GM18505 (cell line): ENCODE measurements at regions not wholly inside any gene's neighbourhood (a gene's known extent, or its start where the extent isn't known, plus 50 kb on each side); places are given as distances from the start of the nearest gene placed in this dataset.

Experiments
- ATAC-seq: cut with Tn5 transposase; IDR thresholded peaks from one replicate; pipeline ENCODE4 v1.9.1; 2021; ENCODE audit not compliant: unreplicated experiment
- POLR2A ChIP-seq: IDR thresholded peaks from 4 replicates; pipeline ENCODE4 v1.6.1; 2011; ENCODE audit warnings: borderline replicate concordance; ENCODE audit not compliant: insufficient read depth, insufficient read length; ENCODE audit errors: extremely low read depth

DNA sequence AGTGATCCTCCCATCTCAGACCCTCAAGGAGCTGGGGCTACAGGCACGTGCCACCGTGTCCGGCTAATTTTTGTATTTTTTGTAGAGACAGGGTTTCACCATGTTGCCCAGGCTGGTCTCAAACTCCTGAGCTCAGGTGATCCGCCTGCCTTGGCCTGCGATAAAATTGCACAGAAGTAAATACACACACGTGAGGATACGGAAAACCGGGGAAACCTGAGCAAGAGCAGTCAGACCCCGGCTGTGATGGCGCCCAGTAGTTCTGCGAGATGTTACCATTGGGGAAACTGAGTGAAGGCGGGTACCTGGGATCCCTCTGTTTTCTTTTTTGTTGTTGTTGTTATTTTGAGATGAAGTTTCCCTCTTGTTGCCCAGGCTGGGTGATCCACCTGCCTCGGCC lies 114.9 kb downstream of the C9orf50 start:
- TF ChIP-seq POLR2A, result no peak
- ATAC-seq, result no peak

- no peak for TF ChIP-seq POLR2A
- ATAC-seq, result no peak
These were observed 115.5 kb downstream of the C9orf50 start for GRCh38 chr9:129505270-129505902.

GRCh38 chr9:129504404-129504803 lies 116.5 kb downstream of the C9orf50 start:
- no peak for ATAC-seq

DNA sequence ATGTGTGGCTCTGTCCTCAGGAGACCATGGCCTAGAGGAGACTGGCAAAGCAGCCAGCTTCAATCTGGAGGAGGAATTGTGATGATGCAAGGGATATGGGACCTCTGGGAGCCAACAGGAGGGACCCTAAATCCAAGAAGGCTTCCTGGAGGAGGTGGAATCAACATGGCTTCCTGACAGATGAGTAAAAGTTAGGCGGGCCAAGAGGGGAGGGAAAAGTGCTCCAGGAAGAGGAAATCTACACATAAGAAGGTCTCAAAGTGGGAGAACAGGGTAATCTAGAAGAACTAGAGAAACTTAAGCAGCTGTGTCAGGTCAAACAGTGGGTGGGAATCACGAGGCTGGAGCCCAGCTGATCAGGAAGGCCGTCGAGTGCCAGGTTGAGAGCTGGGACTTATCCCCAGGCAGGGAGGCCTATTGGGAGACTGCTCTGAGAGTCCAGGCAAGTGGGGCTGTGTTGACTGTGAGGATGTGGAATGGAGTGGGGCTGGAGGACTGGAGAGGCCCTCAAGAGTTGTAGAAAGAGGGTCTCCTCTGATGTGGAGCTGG lies 119.1 kb downstream of the C9orf50 start:
- no peak for ATAC-seq
- no peak for TF ChIP-seq POLR2A

More at GRCh38 chr9:129504404-129504803, 116.5 kb downstream of the C9orf50 start:
- no peak for TF ChIP-seq POLR2A

GRCh38 chr9:129500863-129501770 lies 119.8 kb downstream of the C9orf50 start:
- no peak for ATAC-seq
- no peak for TF ChIP-seq POLR2A

GRCh38 chr9:129500161-129500862 lies 120.6 kb downstream of the C9orf50 start:
- ATAC-seq, result no peak
- TF ChIP-seq POLR2A, result no peak

DNA sequence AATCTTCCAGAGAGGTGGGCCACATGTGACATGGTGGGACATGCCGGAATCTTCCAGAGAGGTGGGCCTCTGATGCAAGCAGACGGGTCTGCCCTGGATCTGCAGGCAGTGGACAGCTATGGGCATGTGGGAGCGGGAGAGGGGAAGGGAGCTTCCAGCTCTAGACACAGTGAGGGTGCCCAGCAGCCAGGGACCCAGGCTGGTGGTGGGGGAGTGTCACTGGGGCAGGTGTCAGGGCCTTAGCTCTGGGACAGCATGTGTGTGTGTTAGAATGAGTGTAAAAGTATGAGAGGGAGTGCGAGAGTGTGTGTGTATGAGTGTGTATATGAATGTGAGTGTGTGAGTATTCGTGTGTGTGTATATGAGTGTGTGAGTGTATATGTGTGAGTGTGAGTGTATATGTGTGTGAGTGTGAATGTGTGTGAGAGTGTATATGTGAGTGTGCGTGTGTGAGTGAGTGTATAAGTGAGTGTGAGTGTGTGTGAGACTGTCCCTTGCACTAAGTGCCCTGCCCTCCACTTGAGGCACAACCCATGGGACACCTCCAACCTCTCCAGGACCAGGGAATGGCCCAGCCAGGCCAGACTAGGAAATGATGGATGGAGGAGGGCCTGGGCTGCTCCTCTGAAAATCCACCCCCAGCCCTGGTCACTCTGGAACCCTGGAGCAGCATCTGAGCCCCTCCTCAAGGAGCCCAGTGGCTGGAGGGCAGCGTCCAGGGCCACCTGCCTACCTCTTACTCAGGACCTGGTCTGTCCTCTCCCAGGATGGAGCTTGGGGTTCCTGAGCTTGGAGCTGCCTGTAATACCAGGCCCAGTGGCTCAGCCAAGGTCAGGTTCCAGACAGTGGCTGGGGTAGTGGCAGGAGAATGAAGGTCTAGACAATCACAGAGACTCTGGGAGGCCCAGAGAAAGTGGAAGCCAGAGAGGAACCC lies 122.2 kb downstream of the C9orf50 start:
- ATAC-seq, result no peak
- no peak for TF ChIP-seq POLR2A

GRCh38 chr9:129497813-129498450 lies 123.0 kb downstream of the C9orf50 start:
- no peak for TF ChIP-seq POLR2A
- ATAC-seq, result no peak

DNA sequence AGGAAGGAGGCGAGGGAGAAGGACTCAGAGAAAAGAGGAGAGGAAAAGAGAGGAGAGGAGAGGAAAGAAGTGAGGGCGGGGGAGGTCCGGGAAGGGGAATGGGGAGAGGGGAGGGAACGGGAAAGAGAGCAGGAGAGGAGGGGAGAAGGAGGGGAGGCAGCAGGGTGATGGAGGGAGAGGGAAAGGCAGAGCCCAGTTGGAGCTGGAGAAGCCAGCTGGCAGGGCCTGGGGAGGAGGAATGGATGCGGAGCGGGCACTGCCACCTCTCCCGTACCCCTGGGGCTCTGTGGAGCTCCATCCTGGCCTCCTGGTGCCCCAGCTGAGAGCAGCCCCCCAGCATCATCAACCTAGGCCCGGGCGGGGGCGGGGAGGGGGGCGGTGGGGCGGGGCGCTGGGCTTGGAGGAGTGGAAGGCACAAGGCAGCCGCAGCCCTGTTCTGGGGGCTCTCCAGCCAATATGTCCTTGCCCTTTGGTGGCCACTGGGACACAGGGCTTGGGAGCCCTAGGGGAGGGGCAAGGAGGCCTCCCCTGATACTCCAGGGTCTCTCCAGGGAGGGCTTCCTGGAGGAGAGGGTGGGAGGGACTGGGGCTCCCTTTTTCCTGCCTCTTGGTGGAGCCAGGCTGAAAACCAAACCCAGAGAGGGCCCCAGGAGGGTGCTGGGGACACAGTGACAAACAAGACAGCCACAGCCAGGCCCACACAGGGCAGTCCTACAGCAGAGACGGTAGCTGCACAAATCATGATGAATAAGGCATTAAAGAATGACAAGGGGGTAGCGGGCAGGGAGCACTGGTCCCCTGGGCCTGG lies 123.7 kb downstream of the C9orf50 start:
- TF ChIP-seq POLR2A, result no peak
- no peak for ATAC-seq

GRCh38 chr9:129496473-129497004 lies 124.4 kb downstream of the C9orf50 start:
- no peak for TF ChIP-seq POLR2A
- ATAC-seq, result no peak
